LoVo (cell line): ENCODE measurements at regions not wholly inside any gene's neighbourhood (a gene's known extent, or its start where the extent isn't known, plus 50 kb on each side); places are given as distances from the start of the nearest gene placed in this dataset.

Source experiments
- DNase-seq: peaks from one replicate; pipeline ENCODE4 v3.0.0-alpha.2; 2016; ENCODE audit warnings: low spot score

DNA sequence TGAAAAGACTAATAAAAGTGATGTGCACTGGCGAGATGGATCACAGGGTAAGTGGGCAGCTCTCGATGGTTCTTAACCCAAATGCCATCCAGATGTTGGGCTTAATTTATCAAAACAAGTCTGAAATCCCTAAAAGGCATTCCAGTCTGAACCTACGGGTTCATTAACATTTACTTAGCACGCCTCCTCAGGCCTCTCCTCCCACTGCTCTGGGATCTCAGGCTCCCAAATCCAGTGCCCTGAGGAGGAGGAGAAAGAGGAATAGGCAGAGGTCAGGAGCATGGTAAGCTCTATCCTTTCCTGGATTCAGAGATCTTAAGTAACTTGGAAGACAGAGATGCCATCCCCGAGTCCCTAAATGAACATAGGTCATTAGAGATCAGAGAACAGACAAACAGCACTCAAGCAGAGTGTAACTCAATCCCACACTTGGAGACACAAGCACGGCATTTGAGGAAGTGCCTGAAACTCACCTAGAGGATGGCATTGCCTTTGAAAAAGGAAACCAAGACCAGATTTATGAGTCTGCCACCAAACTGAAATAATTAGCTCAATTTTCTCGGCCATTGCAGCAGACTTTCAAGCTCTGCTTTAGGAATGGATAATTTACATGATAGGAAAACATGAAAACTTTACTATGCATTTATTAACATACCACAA lies 140.9 kb downstream of the CXCL12 start:
- DNase-seq, result no peak

DNA sequence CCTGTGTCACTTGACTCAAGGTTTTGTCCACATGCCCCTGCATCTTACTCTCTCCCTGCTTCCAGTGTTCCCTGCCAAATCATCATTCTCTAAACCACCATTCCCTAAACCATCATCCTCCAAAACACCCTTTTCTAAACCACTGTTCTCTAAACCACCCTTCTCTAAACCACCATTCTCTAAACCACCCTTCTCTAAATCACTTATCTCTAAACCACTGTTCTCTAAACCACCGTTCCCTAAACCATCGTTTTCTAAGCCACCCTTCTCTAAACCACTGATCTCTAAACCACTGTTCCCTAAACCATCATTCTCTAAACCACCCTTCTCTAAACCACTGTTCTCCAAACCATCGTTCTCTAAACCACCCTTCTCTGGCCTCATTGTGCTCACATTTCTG lies 142.1 kb downstream of the CXCL12 start:
- no peak for DNase-seq

DNA sequence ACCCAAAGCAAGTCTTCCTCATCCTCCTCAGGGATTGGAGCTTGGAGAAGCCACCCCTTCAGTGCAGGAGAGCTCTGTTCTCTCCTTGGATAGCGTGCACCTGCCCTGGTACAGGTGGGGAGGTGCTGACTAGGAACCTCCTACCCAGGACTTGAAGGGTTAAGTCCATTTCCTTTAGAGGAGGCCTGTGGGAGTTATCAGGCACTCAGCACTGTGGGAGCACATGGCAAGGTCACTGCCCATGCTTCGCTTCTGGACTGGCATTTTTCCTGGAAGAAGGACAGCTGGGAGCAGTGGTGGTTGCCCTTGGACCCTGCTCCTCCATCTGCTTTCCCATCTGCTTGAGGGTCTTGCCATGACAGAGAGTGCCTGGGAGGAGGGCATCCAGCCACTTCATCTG lies 142.8 kb downstream of the CXCL12 start:
- DNase-seq, result no peak

DNA sequence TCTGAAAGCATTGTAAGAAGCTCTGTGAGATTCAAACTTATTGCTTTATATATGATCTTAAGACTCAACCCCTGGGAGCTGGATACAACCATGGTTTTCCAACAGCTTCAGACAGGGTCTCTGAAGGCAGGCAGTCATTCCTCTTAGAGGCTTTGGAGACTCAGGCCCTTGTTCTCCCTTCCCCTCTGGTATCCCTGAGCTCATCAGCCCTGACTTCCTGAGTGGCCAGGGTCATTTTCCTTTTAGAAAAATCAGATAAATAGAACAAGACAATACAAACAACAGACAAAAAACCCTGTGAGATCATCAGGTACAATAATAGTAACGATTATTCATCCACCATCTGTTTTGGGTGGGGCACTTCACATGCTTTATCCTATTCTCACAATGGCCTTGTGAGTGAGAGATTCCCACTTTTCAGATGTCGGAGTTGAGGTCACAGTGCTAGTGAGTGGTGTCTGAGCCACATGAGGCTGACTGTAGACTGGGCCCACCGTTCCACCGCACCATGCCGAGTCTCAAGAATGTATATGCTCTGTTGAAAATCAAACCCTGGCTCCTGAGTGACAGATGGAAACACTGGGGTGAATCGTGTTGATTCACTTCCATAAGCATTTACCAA lies 144.2 kb downstream of the CXCL12 start:
- no peak for DNase-seq

DNA sequence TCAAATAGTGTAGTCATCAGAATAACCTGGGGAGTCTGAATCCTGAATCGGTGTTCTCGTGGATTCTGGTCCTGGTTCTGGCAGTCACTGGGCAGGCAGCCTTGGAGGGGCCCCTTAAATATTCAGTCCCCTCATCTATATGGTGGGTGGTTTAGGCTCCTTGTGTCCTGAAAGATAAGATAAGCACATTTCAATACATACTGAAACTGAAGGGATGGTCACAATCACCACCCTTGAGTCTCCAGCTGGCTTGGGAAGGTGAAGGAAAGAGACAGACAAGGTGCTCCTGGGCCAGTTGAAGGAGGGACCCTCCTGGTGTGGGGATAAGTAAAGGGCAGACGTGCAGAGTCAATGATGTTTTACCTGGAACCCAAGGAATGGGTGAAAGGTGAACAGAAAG lies 146.7 kb downstream of the CXCL12 start:
- DNase-seq, result no peak

DNA sequence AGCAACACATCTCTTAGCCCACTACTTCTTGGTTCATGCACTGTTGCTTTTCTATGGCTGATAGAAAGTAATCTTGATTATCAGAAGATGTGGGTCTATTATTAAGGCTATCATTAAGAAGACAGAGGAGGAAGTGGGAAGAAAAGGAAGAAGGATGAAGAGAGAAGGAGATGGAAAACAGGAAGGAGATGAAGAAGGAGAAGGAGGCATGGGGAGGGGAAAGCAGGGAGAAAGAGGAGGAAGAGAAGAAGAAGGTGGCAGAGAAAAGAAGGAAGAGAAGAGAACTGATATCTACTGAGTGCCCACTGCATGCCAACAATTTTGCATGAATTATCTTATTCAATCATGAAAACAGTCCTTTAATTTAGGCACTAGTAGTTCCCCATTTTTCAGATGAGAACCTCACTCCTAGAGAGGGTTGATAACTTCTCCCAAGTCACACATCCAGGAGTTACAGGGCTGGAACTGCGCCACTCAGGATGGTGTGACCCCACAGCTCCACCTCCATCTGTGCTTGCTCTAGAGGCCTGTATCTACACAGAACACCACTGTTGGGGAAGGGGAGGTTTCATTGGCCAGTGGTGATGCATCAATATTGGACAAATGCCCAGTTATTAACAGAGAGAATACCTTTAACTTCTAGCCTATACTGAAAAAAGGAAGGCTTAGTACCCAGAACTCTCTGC lies 147.4 kb downstream of the CXCL12 start:
- DNase-seq, result no peak

DNA sequence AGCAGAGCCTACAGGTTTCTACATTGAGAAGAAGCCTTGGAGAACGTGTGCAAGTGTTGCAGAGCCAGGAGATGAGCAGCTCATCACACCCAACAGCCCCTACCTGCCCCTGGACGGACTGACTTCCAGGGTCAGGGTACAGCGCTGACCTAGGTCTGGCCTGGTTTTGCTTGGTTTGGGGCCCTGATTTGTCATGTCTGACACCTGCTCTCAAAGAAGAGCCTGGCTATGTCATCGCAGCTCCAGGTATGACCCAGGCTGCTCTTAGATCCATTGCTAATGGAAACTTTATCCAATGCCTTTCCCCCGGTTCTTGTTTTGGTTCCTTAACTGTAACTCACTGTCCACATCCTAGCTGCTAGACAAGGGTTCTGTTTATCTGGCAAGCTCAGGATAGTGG lies 149.5 kb downstream of the CXCL12 start:
- DNase-seq, result no peak

DNA sequence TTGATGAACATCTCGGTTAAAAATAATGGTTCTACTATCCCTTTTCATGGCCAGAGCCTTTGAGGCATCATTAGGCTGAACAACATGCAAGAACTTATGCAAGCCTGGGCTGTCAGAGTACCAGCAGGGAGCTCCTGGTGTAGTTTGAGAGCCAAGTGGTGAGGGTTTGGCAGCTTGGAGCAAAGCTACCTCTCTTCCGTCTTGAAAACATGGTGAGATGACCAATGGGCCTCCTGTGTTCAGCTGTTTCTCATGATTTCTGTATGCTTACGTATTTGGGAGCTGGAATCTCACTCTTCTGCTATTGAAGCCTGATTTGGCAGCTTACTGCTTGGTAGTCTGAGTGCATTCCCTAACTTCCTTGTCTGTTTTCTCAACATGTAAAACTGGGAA lies 150.4 kb downstream of the CXCL12 start:
- no peak for DNase-seq

DNA sequence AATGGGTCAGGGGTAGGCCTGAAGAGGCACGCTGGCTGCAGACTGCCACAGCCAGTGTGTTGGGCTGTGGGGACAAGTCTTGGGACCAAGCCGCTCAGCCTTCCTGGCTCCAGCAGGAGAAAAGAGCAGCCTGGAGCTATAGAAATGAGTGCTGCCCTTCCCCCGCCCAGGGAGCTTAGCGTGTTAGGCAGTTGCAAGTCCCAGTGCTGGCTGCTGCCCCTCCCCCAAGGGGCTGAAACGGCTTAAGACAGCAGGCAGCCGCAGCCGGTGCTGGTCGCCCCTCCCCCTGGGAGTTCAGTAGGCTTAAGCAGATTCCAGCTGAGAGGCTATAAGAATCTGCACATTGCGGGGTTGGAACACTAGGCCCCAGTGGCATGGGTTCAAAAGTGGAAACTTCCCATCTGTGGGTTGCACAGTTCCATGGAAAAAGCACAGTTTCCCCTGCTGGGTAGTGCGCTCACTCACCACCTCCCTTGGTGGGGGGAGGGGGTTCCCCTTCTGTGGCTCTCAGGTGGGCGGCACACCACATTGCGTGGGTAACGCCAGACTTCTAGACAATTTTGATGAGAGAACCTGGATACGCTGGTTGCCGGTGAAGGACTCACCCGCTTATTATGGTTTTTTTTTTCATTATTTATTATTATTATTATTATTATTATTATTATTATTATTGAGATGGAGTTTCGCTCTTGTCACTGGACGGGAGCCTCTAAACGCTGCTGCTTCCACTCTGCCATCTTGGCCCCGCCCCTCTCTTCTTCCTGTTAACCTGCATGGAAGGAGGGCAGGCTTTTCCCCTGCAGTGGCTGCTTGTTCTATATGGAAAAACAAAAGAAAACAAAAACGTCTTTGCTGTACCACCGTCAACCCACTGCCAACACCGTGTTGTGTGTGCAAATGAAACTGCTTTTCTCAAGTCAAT lies 151.1 kb downstream of the CXCL12 start:
- no peak for DNase-seq

DNA sequence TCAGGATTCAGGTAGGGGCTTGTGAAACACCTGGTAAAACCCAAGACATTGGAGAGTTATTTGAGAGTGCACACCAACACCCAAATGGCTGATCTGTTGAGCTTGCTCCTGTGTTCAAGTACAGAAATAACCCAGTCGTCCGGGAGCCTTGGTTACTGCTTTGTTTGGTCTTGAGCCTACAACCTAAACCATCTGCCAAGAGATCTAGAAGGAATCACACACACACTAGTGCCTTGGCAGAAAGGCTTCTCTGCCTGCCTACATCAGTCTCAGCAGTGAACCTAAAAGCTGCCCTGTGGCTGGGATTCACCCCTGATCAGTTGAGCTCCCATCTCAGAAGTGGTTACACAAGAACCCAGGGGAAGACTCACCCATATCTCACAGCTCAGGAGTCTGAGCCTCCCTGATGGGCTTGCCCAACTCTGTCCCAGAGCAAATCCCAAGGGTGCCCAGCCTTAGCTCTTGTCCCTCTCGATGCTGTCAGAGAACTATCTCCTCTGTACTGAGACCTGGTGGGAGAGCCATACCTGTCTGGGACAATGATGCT lies 167.6 kb downstream of the CXCL12 start:
- DNase-seq, result no peak

DNA sequence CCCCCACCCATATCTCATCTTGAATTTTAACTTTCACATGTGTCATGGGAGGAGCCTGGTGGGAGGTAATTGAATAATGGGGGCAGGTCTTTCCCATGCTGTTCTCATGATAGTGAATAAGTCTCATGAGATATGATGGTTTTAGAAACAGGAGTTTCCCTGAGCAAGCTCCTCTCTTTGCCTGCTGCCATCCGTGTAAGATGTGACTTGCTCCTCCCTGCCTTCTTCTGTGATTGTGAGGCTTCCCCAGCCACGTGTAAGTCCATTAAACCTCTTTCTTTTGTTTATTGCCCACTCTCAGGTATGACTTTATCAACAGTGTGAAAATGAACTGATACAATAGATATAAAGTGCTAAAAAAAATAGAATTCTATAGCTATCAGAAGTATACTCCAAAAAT lies 168.8 kb downstream of the CXCL12 start:
- DNase-seq, result no peak

DNA sequence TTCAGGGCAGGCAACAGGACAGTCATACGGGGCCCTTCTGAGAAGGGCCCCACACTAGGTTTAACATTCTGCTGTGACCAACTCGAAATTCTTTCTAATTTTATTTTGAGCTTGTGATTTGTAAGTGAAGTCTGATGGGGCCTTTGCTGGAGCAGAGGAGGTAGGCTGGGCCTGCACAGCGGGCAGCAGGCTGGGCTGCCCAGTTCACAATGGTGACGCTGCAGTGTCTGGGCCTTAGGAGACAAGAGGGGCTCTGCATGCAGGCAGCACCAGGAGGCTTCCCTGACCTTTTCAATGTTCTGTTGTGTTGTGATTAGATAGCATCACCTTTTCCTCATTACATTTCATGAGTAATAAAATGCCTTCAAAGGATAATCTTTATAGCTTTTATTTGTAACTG lies 175.1 kb downstream of the CXCL12 start:
- DNase-seq, result no peak

DNA sequence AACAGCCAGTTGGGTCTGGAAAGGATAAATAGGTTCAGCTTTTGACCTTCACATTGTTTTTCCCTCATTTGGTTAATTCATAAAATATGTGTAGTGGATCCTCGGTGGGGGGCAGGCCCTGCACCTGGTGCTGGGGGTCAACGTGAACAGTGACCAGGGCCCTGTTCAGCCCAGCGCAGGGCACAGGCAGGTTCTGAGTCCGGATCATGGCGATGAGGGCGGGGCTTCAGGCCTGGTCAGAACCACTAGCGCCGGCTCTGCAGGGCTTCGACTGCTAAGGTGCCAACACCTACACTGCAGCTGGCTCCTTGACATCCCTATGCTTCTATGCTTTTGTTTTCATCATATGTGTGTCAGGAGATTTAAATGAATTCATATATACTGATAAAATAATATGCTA lies 177.7 kb downstream of the CXCL12 start:
- DNase-seq, result no peak

DNA sequence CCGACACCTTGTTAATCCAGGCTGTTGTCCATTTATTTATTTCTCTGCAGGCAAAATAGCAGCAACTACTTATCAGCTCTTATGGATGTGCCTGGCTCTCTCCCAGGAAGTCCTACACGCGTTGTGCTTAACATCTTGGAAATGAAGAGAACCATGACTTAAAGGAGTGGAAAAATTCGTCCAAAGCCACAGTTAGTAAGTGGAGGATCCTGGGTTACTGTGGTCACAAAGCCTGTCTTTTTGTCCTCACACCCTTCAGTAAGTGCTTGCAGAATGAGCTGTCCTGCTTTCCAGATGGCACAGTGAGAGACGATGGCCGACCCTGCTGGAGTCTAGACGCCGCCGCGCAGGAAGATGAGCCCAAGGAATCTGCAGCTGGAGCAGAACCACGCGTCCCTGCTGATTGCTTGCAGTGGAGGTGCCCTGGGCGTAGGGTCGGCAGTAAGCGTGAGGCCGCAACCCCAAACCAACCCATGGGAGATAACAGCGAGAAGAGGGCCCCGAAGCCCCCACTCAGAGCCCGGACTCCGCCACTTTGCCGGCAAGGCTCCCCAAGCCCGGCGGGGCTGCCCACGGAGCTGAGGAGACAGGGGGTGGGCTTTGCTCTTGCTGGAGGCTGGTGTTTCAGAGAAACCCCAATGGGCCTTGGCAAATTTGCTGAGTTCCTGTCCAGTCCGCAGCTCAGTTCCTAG lies 178.6 kb downstream of the CXCL12 start:
- no peak for DNase-seq

DNA sequence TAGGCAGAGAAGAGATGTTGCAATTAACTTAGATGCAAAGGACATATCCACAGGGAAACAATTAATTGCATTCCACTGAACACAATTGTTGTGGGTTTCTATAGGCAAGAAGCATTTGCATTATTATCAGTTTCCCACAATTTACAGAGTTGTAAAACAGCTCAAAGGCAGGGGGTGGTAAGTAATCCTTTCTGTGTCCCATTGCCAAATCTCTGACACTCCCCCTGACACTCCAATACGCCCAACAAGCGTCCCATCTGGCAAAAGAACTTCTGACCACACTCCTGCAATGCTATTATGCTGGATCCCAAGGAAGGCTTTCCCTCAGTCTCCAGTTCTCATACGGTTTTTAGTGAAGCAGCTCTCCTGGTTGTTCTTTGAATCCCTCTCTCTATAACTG lies 179.8 kb downstream of the CXCL12 start:
- DNase-seq, result no peak

DNA sequence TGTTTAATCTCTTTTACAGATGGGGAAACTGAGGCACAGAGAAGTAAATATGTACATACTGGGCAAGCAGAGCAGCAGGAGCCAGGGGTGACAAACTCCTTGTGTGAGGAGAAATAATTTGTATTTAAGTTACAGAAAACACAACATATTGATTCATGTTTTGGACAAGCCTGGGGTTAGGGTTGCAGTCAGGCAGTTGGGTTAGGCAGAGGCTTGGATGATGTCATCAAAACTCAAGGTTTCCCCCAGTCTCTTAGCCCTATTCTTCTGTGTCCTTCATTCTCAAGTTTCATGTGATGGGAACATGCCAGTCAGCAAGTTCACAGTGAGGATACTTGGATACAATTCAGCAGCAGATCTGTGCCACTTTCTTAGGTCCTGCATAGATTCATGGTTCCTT lies 181.4 kb downstream of the CXCL12 start:
- DNase-seq, result no peak

DNA sequence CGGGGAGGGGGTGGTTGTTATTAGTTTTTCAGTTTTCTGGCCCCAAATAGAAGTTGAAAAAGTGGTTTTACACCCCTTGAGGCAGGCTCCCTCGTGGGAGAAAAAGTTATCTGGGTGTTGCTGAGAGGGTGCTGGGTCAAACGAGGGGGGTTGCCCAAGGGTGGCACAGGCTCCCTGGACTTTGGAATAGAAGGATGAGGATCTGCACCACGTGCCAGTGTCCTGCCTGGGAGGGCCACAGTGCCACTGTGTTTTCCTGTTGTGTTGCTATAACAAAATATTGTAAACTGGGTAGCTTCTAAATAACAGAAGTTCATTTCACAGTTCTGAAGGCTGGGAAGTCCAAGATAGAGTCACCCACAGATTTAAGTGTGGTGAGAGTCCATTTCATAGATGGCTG lies 181.9 kb downstream of the CXCL12 start:
- no peak for DNase-seq

DNA sequence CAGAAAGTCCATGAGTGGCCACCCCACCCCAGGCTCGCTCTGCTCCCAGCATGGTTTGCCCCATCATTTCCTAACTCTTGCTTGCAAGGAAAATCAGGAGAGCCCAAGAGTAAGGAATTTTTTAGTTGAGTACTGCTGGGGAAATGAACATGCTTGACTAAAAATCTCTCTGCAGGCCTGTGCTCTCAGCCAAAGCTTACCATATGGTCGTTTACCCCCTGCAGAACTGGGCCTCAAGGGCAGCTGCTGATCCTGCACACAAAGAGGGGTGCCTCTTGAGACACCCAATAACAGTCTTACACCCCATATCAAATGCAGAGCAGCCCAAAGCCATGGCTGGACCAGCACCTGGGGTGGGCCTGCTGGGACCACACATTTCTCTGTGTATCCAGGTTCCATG lies 183.2 kb downstream of the CXCL12 start:
- DNase-seq, result no peak

DNA sequence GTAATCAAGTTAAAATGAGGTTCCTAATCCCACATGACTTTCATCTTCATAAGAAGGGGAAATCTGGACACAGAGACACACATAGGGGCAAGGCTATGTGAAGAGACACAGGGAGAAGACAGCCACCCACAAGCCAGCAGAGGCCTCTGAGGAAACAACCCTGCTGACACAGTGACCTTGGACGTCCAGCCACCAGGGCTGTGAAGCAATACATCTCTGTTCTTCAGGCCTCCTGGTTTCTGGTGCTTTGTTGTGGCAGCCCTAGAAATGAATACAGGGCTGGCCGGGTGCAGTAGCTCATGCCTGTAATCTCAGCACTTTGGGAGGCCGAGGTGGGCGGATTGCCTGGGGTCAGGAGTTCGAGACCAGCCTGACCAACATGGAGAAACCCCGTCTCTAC lies 183.9 kb downstream of the CXCL12 start:
- no peak for DNase-seq

DNA sequence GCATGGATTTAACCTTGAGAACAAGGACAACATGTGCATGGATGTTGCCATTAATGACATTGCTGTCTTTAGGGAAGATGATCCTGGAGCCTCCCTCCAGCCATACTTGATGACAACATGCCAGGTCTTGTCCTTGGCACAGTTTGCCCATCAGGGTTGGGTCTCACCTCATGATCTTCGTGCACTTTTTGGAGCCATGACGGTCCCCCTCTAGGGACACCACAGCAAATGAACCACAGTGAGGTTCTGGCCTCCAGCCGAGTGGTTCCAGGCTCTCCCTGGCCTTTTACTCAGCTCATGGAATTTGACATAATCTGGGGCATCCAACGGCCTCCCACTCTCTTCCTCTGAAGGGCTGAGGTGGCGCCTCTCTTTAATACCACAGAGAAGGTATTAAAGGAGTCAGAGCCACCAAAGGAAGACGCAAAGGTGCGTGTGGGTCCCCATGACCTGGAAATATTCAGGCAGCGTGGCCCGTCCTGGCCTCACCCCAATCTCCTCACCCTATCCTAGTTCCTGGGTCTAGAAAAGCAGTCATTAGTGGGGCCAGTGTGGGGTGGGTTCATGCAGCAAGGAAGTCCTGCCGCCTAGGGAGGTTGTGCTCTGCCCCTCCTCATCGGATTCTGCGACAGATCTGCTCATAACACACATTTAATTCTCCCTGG lies 184.8 kb downstream of the CXCL12 start:
- no peak for DNase-seq

DNA sequence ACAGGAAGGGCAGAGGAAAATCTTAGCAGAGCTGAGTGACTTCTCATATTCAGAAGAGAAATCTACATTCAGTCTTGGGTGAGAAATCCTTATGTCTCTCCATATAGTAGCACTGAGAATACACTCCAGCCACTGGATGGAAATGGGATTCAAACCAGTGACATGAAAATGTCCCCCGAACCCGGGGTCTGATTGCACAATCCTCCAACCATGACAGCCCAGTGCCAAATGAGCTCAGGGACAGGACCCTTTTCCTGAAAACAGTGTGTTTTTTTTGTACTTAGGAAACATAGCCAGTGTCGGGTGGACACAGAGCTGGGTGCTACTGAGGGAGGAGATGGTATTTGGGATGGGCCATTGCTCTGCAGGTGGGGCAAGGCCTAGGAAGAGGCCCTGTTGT lies 185.6 kb downstream of the CXCL12 start:
- DNase-seq, result no peak
